GM12874 (cell line): ENCODE measurements at regions not wholly inside any gene's neighbourhood (a gene's known extent, or its start where the extent isn't known, plus 50 kb on each side); places are given as distances from the start of the nearest gene placed in this dataset.

Experiments
- CTCF ChIP-seq: IDR thresholded peaks from 2 replicates; pipeline ENCODE4 v1.5.1; 2011; ENCODE audit warnings: low read depth, mild to moderate bottlenecking, control low read depth, low read length, moderate library complexity; ENCODE audit not compliant: insufficient read depth

- TF ChIP-seq CTCF, result no peak
These were observed 508.3 kb upstream of the ARID1B start for GRCh38 chr6:156268849-156269248.

- no peak for TF ChIP-seq CTCF
These were observed 515.2 kb upstream of the ARID1B start for GRCh38 chr6:156262014-156262413.

- no peak for TF ChIP-seq CTCF
These were observed 516.4 kb upstream of the ARID1B start for GRCh38 chr6:156260815-156261214.

- no peak for TF ChIP-seq CTCF
These were observed 518.2 kb upstream of the ARID1B start for GRCh38 chr6:156258981-156259380.

GRCh38 chr6:156256161-156256560 is 521.0 kb upstream of the ARID1B start:
- no peak for TF ChIP-seq CTCF

GRCh38 chr6:156254240-156254639 is 522.9 kb upstream of the ARID1B start:
- TF ChIP-seq CTCF, result no peak

GRCh38 chr6:156250593-156250992 is 526.6 kb upstream of the ARID1B start:
- no peak for TF ChIP-seq CTCF

- no peak for TF ChIP-seq CTCF
These were observed 535.0 kb upstream of the ARID1B start for GRCh38 chr6:156242206-156242605.
